ENCODE measurements at regions not wholly inside any gene's neighbourhood (a gene's known extent, or its start where the extent isn't known, plus 50 kb on each side); places are given as distances from the start of the nearest gene placed in this dataset.

GRCh38 chr10:29037348-29038113, 251.3 kb upstream of the LYZL1 start:
- DNase-seq = no peak

DNA sequence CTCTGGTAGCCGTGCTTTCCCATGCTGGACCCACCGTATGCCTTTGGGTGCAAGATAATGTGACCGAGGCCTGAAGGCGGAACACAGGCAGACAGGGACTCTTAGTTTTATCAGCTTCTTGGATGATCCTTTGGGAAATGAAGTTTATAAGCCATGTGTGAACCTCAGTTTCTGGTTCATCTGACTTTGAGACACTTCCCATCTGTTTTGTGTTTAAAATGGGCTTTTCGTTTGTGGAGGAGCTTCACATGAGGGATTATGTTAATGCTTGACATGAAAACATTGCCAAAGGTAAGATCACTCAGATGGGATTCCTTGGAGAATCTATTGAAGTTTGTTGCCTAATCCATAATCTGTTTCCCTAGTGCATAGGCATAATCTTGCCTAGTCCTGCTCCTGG, 249.8 kb upstream of the LYZL1 start:
- DNase-seq = no peak

- no peak for DNase-seq
These were observed 249.1 kb upstream of the LYZL1 start for GRCh38 chr10:29039677-29040189.

DNA sequence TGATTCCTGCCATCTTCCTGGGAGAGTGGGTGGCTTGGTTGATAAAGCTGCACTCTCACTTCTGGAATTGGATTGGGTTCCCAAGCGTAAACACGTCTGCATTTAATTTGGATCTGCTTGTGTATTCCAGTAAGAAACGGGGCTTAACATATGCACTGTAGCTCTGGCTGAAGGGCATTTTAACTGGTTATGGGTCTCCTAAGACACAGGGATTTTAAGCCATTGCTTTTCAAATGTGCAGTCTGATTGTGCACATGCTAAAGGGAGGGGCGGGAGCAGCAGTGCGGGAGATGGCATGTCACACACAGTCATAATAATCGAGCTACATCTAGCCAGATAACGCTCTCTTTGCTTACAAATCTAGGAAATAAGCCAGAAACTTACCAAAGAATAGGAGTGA, 247.3 kb upstream of the LYZL1 start:
- DNase-seq = no peak

DNA sequence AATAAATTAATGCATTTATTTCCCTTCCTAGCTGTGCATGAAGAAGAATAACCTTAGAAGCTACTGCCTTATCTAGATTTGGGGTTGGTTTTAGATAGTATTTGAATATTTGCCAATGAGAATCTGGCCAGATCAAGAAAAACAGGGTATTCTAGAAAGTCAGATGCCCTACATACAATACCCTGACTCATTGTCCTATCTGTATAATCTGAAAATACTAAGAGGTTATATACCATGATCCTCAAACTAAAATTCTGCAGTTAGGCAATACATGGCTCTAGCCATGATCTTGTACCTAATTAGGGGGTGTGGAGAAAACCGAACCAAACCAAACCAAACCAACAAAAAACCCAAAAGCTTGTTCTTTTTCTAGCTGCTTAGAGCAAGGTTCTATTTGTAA, 240.4 kb upstream of the LYZL1 start:
- no peak for DNase-seq

- no peak for DNase-seq
These were observed 238.8 kb upstream of the LYZL1 start for GRCh38 chr10:29050081-29050480.

GRCh38 chr10:29055101-29055500, 233.8 kb upstream of the LYZL1 start:
- DNase-seq = no peak

DNA sequence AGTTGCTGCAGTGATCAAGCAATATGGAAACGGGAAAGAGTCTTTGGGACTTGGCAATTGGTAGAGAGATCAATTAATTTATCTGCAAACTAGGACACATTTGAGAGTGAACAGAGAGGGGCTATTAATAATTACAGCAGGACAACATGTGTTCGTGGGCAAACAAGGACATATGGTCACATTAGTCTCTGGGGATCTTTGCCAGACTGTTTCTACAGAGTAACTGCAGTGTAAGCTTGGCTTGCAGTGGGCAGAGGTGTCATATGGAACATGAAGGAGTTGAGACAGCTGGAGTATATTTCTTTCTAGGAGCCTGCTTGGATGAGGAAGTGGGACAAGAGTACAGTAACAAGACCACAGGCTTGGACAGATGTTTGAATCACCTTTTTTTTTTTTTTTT, 232.1 kb upstream of the LYZL1 start:
- DNase-seq = no peak

- DNase-seq = no peak
These were observed 231.0 kb upstream of the LYZL1 start for GRCh38 chr10:29057822-29058331.

DNA sequence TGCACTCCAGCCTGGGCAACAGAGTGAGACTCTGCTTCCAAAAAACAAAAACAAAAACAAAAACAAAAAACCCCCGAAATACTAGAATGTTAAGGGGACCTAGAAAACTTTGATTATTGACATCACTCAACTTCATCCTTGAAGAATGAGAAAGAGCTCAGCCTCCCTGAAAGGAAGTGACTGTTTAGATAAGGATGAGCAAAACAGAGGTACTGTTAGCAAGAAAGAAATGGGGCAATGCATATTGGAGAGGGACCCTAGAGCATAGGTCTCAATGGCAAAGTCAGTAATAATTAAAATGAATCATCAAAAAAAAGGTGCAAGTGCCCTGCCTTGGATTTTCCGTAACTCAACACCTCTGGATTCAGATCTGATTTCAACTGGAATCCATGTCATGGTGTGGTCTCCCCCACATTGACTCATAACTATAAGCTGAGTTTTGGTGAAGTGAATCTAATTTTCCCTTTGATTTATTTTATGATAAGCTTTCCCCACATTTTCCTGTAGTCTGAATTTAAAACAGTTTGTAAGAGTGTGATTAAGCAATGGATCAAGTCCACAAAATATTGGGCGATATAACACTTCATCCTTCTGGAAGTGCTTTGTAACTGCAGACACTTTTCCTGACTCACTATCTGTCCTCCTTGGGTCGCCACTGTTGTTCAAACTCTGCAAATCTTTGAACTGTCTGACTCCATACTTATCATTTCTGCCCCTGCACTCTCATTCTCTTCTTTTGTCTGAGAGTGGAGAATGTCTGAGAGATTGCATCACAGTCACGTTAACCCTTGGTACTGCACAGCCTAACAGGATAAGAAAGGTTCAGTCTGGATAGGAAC, 224.8 kb upstream of the LYZL1 start:
- DNase-seq = no peak

DNA sequence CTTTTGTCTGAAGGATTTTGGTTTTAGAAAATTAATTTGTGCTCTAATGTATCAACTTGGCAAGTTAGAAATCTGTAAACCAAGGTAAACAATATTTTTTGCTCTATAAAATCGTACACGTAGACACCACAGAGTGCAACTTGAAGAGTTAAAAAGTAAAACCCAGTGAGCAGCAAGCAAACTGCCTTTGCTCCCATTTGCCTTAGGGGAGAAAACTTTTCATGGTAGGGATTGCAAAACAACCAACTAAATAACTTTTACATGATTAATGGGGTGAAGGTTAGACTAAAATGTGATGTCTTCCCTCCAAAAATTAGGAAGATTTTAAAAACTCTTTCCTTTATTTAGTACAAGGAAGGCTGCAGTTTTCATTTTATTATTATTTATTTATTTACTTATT, 224.2 kb upstream of the LYZL1 start:
- no peak for DNase-seq

DNA sequence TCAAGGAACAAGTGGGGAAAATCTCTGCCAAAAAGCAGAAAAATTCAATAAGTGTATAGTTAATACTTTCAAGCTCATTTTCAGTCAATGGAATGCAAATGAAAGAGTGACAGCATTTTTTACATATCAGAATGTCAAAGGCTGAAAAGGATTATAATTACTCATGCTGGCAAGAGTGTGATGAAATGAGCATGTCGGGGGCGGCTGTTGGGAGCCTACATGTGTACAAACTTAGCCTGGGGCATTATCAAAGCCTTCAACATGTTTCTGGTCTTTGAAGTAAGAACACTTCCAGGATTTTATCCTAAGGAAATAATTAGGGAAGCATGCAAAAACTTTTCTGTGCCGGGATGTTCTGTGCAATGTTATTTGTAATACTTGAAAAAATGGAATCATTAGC, 221.7 kb upstream of the LYZL1 start:
- DNase-seq = no peak

DNA sequence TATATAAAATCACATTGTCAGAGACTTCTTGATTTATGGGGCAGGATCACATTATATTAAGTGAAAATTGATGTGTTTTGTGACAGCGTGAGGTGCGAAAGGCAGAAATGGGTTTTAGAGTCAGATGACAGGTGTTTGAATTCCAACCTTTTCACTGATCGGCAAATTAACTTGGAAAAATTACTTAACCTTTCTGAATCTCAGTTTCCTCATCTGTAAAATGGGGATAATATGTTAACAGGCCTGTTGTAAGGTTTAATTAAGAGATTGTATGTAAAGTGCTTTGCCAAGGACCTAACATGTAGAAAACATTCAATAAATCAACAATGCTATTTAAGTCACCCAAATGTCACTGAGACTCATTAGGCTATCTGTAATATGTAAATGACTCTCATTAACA, 221.2 kb upstream of the LYZL1 start:
- no peak for DNase-seq

DNA sequence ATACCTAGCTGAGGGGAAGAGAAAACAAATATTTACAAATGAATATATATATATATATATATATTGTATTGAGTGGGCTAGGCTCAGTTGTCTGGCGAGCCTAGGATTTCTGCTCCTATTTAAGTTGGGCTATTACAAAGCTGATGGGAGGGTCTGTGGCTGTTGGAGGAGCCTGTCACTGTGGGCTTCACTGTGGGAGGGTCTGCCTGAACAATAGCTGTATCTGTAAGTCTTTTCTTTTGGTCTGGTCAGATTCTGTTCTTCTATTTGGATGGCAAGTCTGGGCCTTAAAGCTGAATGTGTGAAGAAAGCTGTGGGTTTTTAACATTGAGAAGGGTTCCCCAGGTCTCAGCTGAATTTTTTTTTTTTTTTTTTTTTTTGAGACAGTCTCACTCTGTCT, 220.6 kb upstream of the LYZL1 start:
- no peak for DNase-seq

DNA sequence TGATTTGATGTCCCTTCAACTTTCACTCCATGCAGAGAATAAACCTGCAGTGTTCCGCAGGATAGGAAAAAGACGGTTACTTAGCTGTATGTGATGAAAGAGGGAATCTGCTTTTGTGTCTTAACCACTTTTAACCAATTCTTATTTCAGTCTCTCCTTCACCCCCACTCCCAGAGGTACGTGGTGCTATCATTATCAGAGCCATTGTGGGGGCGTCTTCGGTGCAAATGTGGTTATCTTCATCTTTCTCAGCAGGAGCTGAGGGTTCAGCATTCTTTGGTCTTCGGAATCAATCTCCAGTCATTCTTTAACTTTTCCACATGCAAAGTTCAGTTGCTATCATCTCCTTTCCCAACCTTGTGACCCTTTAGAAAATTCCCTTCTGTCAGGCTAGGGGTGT, 219.9 kb upstream of the LYZL1 start:
- no peak for DNase-seq

DNA sequence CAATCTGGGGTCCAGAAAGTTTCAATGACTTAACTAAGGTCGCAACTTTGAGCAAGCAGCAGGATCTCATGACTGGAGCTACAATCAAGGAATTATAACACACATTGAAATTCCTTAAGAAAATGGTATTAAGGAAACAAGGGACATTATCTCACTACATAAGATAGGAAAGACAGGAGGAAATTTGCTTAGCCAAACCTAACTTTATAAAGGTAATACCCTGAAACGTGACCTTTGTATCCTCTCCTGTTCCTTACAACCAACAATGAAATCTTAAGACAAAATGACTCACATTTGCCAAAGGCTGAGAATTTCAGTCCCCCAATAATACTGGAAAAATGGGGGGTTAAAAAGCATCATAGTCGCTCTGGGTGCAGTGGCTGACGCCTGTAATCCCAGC, 218.9 kb upstream of the LYZL1 start:
- DNase-seq = no peak

DNA sequence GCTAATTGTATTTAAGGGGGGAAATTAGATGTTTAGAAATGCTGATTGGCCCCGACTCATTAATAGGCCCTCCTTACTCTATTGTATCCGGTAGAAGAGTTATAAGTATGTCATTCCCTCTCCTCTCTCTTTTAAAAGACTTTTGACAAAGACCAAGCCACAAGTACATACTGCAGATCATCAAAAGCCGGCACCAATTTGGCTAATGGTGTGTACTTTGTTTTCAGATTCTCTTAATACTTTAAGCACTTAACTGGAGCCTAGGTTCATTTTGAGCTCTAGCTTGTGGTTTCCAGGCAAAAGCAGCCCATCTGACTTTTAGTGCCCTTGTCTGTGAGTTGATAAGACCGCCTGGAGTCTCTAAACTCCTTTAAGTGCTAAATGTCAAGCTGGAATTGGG, 210.0 kb upstream of the LYZL1 start:
- DNase-seq = no peak

DNA sequence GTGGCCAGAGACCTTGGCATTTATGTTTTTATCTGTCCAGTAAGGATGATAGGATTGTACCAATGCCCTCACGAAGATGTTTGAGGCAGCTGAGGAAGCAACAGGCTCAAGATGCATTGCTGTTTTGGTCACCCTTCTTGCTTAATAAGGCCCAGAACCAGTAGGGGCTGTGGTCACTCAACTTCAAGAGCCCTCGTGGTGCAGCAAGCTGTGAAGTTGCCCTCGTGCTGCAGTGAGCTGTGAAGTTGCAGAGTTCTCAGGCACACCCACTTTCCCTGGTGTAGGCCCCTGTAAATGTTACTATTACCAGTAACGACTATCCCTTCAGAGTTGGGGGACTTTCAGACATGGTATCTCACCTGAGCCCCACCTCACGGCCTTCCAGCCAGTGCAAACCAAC, 207.6 kb upstream of the LYZL1 start:
- DNase-seq = no peak

DNA sequence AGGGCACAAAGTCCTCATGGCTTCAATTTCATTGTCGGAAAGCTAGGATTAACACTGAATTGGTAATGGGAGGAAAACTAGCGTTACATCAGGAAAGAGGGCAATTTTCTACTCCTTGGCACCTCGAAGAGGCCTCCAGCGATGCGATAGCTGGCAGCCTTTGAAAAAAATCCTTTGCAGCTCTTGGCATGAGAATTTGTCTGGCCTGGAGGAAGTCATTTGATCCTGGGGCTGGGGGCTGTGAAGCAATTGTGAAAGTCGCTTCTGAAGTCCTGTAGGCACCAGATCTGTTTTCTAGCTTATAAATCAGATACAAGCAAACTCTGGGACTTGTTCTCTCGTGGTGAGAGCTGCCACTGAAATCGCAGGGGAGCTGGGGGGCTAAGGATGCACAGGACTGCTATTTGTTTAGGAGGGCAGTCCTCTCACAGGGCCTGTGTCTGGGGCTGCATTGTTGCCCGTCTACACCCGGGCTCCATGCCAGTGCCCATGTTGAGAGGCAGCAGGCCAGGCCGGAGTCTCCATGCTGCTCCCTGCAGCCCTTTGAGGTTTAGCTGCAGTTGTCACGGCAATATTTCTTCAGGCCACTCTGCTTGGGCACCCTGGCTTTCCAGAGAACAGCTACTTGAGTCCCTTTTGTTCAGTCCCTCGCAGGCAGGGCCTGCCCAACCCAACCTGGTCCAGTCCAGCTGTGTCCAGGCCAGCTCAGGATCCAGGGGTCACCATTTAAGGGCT, 206.8 kb upstream of the LYZL1 start:
- DNase-seq = no peak

GRCh38 chr10:29083096-29083495, 205.8 kb upstream of the LYZL1 start:
- no peak for DNase-seq

DNA sequence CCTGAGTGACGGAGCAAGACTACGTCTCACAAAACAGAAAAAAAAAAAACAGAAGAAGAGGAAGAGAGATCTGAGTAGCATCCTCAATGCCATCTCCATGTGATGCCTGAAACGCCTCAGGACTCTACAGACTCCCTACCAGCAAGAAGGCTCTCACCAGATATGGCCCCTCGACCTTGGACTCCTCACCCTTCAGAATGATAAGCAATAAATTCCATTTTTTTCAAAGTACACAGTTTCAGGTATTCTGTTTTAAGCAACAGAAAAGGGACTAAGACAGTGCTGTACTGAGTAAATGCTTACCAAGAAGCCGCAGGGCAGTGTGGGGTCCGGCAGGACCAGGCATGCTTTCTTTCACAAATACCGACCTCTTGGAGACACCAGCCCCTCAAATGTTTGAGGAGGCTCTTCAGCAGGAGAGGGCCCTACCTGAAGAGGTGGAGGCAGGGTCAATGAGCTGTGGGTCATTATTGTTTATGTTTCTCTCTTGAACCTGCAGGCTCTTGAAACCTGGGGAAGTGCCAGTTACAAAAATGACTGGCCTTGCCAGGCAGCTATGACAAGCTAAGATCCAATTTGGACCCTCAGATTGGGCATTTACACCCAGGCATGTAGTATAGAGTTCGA, 204.1 kb upstream of the LYZL1 start:
- DNase-seq = no peak

GRCh38 chr10:29089091-29089490, 199.8 kb upstream of the LYZL1 start:
- DNase-seq = no peak

- no peak for DNase-seq
These were observed 192.5 kb upstream of the LYZL1 start for GRCh38 chr10:29096303-29096824.

All from activated CD8-positive, alpha-beta memory T cell treated with anti-CD3 and anti-CD28 coated beads, Interleukin-2, amount 50 U/mL, for 4 hours (primary cell).